ENCODE measurements at regions not wholly inside any gene's neighbourhood (a gene's known extent, or its start where the extent isn't known, plus 50 kb on each side); places are given as distances from the start of the nearest gene placed in this dataset.
"Not testable (repeated sequence)": the region's sequence is repeated elsewhere in the genome, so short reads cannot be mapped to it uniquely, and the experiment has no call there.

DNA sequence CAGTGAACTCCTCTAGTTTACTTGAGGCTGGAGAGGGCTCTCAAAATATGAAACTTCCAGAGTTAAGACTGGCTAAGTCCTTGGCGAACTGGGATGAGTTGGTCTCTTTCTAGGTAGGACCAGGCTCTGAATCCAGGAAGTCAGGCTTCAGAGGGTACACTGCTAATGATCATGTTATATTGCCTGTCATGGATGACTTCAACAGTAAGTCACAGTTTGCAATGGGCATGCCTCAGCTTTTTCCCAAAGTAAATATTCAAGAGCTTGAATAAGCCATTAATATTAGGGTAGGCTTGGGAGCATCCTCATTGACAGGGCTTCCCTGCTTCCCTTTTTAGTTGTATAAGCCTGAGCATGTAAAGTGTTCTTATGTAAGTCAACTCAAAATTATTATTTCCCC, 61.7 kb upstream of the PTHLH start:
- Histone ChIP-seq H3K4me3 (ENCODE audit: low read depth, low read length) (no peak overlapping the region), H3K9ac (no peak overlapping the region), H2AFZ (no peak overlapping the region), H3K27ac (no peak overlapping the region), H3K27me3 (ENCODE audit: control insufficient read depth, insufficient read depth, low read length) (no peaks in the 10 kb centered on the region), H3K4me2 (ENCODE audit: low read length) (no peak overlapping the region), H3K36me3 (ENCODE audit: control insufficient read depth, insufficient read depth, low read length) (no peaks in the 10 kb centered on the region), H3K9me3 (ENCODE audit: control insufficient read depth, low read length) (no peaks in the 10 kb centered on the region), H3K4me1 (peaks cover 2% of the 10 kb centered on the region), H3K79me2 (no peaks in the 10 kb centered on the region)
- TF ChIP-seq, protein P1, sequence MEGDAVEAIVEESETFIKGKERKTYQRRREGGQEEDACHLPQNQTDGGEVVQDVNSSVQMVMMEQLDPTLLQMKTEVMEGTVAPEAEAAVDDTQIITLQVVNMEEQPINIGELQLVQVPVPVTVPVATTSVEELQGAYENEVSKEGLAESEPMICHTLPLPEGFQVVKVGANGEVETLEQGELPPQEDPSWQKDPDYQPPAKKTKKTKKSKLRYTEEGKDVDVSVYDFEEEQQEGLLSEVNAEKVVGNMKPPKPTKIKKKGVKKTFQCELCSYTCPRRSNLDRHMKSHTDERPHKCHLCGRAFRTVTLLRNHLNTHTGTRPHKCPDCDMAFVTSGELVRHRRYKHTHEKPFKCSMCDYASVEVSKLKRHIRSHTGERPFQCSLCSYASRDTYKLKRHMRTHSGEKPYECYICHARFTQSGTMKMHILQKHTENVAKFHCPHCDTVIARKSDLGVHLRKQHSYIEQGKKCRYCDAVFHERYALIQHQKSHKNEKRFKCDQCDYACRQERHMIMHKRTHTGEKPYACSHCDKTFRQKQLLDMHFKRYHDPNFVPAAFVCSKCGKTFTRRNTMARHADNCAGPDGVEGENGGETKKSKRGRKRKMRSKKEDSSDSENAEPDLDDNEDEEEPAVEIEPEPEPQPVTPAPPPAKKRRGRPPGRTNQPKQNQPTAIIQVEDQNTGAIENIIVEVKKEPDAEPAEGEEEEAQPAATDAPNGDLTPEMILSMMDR (IDR thresholded peaks at IDR 0.05) = no peak

DNA sequence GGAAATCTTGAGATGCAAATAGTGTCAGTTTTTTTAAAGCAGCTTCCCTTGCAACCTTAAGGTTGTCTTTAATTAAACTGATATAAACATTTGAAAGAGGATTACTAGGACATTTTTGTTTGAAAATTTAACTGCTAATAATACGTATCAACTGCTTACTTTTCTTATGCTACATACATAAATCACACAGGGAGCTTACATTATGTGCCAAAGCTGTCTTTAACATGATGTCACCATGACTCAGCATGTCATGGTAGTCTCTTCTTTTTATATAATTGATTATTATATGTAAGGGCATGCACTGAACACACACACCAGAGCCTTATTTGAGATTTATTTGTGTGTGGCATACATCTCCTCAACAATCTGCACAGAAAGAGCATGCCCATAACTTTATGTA, 63.0 kb upstream of the PTHLH start:
- H3K9ac ChIP-seq = no peak overlapping the region
- no peaks in the 10 kb centered on the region for H3K4me1 ChIP-seq
- no peak overlapping the region for H3K27ac ChIP-seq
- H3K4me3 ChIP-seq (ENCODE audit: low read depth, low read length) = no peak overlapping the region
- H3K36me3 ChIP-seq (ENCODE audit: control insufficient read depth, insufficient read depth, low read length) = no peaks in the 10 kb centered on the region
- no peak overlapping the region for H3K4me2 ChIP-seq (ENCODE audit: low read length)
- TF ChIP-seq, protein P1 (IDR thresholded peaks at IDR 0.05) = no peak
- H3K79me2 ChIP-seq = no peaks in the 10 kb centered on the region
- H3K27me3 ChIP-seq (ENCODE audit: control insufficient read depth, insufficient read depth, low read length) = no peaks in the 10 kb centered on the region
- H3K9me3 ChIP-seq (ENCODE audit: control insufficient read depth, low read length) = no peaks in the 10 kb centered on the region
- H2AFZ ChIP-seq = no peak overlapping the region

DNA sequence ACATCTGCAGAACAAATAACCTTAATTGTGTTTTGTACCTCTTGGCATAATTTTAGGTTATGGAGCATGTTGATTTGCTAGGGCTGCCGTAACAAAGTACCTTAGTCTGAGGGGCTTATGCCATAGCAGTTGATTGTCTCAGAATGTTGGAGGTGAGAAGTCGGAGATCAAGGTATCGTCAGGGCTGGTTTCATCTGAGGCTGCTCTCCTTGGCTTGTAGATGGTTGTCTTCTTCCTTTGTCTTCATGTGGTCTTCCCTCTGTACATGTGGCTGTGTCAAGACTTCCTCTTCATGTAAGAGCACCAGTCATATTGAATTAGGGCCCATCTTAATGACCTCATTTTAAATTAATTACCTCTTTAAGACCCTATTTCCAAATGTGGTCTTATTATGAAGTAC, 64.4 kb upstream of the PTHLH start:
- TF ChIP-seq, protein P1 (IDR thresholded peaks at IDR 0.05) = no peak
- no peak overlapping the region for H3K27ac ChIP-seq
- no peak overlapping the region for H3K4me2 ChIP-seq (ENCODE audit: low read length)
- no peak overlapping the region for H3K9ac ChIP-seq
- no peak overlapping the region for H2AFZ ChIP-seq
- H3K27me3 ChIP-seq (ENCODE audit: control insufficient read depth, insufficient read depth, low read length) = no peaks in the 10 kb centered on the region
- H3K36me3 ChIP-seq (ENCODE audit: control insufficient read depth, insufficient read depth, low read length) = no peaks in the 10 kb centered on the region
- no peaks in the 10 kb centered on the region for H3K79me2 ChIP-seq
- H3K4me1 ChIP-seq = no peaks in the 10 kb centered on the region
- H3K9me3 ChIP-seq (ENCODE audit: control insufficient read depth, low read length) = no peaks in the 10 kb centered on the region
- H3K4me3 ChIP-seq (ENCODE audit: low read depth, low read length) = no peak overlapping the region

GRCh38 chr12:28040246-28040645, 67.7 kb upstream of the PTHLH start:
- no peaks in the 10 kb centered on the region for H3K36me3 ChIP-seq (ENCODE audit: control insufficient read depth, insufficient read depth, low read length)
- no peaks in the 10 kb centered on the region for H3K9me3 ChIP-seq (ENCODE audit: control insufficient read depth, low read length)
- H3K79me2 ChIP-seq = no peaks in the 10 kb centered on the region
- H3K9ac ChIP-seq = no peak overlapping the region
- H3K27me3 ChIP-seq (ENCODE audit: control insufficient read depth, insufficient read depth, low read length) = no peaks in the 10 kb centered on the region
- no peaks in the 10 kb centered on the region for H3K4me1 ChIP-seq
- no peak overlapping the region for H3K4me2 ChIP-seq (ENCODE audit: low read length)
- no peak overlapping the region for H3K27ac ChIP-seq
- no peak overlapping the region for H3K4me3 ChIP-seq (ENCODE audit: low read depth, low read length)
- TF ChIP-seq, protein P1 (IDR thresholded peaks at IDR 0.05) = no peak
- H2AFZ ChIP-seq = no peak overlapping the region

DNA sequence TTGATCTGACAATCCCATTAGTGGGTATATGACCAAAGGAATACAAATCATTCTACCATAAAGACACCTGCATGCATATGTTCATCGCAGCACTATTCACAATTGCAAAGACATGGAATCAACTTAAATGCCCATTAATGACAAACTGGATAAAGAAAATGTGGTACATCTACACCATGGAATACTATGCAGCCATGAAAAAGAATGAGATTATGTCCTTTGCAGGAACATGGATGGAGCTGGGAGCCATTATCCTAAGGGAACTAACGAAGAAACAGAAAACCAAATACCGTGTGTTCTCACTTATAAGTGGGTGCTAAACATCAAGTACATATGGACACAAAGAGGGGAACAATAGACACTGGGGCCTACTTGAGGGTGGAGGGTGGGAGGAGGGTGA, 74.1 kb upstream of the PTHLH start:
- H3K9ac ChIP-seq; H3K36me3 ChIP-seq (ENCODE audit: control insufficient read depth, insufficient read depth, low read length); H3K9me3 ChIP-seq (ENCODE audit: control insufficient read depth, low read length); H3K4me3 ChIP-seq (ENCODE audit: low read depth, low read length); H3K27ac ChIP-seq; H3K27me3 ChIP-seq (ENCODE audit: control insufficient read depth, insufficient read depth, low read length); H3K4me2 ChIP-seq (ENCODE audit: low read length); H3K4me1 ChIP-seq; H2AFZ ChIP-seq; H3K79me2 ChIP-seq: not testable (repeated sequence)

Data from parathyroid adenoma (tissue), 2 donors.